ENCODE measurements at regions not wholly inside any gene's neighbourhood (a gene's known extent, or its start where the extent isn't known, plus 50 kb on each side); places are given as distances from the start of the nearest gene placed in this dataset.

DNA sequence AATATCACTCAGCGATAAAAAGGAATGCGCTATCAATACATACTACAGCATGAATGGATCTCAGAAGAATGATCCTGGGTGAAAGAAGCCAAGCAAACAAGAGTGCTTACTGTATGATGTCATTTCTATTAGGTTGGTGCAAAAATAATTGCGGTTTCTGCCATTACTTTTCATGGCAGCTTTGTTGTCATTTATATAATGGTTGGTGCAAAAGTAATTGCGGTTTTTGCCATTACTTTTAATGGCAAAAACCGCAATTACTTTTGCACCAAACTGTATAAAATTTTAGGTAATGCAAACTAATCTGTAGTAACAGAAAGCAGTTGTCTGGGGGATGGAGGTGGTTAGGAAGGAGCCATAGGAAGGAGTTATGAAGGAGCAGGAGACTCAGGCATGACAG is 318.3 kb upstream of the ZMIZ1 start:
- DNase-seq: no peak

- no peak for DNase-seq
Measured at GRCh38 chr10:78751716-78752115, 317.1 kb upstream of the ZMIZ1 start.

GRCh38 chr10:78752221-78752620 is 316.5 kb upstream of the ZMIZ1 start:
- DNase-seq: no peak

- DNase-seq: no peak
Measured at GRCh38 chr10:78752708-78753107, 316.1 kb upstream of the ZMIZ1 start.

DNA sequence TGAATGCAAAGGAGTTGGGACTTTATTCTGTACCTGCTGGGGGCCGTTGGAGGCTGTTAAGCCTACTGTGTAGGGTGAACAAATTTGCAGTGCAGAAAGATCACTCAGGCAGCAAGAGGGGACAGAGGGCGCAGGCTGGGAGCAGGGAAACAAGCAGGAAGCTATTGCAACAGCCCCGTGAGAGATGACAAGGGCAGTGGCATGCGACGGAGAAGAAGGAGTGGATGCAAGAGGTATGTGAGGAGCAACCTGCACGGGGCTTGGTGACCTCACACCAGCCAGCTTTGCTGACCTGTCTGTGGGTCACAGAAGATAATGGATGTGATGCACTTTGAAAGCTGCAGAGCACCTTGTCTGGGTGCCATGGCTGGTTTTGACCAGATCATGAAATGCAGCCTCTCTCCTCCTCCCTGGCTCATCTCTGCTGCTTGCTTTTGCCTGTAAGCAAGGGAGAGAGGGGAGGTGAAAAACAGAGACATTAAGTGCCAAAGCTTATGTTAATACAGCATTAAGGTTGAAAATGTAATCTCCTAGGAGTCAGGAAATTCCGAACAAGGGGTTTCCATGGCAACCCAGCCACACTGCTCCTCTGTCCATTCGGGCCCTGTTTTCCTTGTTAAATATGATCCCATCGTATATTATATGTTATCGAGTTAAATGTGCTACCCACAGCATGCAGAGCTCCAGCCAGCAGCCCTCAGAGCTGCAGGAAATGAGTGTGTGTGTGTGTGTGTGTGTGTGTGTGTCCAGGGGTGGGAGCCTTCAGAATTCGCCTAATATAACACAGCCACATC is 314.3 kb upstream of the ZMIZ1 start:
- DNase-seq: no peak

- DNase-seq: no peak
Measured at GRCh38 chr10:78755063-78755701, 313.6 kb upstream of the ZMIZ1 start.

- no peak for DNase-seq
Measured at GRCh38 chr10:78755877-78756455, 312.8 kb upstream of the ZMIZ1 start.

DNA sequence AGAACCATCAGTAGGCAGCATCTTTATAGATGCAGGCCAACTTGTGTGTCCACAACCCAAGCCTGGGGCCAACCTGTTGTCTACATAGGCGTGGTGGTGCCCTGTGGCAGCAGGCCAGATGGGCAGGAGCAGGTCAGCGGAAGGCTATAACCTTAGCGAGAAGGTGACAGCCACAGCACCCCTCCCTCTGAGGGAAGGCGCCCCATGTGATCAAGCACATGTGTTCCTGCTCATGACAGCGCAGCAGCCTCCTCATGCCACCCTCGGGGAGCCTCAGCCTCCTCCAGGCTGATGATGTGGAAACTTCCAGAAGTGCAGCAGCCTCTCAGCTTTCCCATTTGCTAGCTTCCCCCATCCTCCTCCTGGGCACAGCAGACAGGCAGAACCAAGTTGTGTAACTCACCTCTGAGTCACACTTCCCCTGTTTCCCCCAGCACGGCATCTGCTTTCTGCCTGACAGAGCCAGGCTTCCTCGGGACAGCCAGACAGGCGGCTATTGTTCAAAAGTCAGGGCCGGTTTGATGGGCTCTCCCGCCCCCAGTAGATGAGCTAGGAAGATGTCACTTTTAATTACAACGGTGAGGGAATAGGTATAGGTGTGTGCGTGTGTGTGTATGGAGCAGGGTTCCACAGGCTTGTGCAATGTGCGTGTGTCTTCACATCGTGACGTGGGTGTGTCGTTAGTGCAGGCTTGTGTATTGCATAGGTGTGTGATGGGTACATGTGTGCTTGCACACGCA is 312.0 kb upstream of the ZMIZ1 start:
- no peak for DNase-seq

DNA sequence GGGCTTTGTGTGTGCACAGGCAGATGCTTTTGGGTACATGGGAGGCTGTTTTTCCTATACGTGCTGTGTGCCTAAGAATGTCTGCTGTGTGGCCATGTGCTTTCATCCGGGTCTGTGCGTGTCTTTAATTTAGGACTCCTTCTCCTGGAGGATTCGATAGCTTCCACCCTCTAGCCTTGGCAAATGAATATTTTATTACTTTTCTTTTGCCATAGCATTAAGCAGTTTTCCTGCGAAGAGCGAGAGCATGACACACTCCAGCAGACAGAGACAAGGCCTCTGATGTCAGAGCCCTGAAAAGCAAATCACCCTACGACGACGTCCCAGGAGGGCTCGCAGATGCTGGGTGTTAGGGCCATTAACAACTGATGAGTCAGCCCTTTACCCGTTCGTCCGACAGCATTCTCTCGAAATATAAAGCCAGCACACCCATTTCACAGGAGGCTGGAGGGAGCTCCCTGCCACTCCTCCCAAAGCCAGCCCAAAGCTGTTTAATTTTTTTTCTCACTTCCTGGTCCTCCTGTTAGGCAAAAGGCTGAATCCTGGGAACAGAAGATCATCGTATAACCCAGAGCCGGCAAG is 311.3 kb upstream of the ZMIZ1 start:
- no peak for DNase-seq

DNA sequence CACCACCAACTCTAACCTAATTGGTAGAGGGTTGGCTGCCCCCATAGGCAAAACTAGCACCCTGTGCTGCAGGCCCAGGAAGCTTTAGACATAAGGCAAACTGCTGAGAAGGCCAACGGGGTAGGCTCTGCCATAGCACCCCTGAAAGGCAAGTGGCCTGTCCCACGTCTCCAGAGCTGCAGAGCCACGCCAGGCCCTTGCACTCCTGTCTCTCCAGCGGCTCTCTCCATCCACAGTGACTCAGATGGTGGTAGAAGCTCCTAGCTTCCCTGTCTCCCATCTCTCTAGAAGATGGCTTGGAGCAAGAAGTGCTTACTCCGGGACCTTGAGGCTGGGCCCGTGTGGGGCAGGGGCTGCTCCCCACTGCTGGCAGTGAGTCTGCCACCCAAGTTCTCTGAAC is 310.6 kb upstream of the ZMIZ1 start:
- DNase-seq: no peak

- no peak for DNase-seq
Measured at GRCh38 chr10:78759456-78760120, 309.2 kb upstream of the ZMIZ1 start.

- DNase-seq: no peak
Measured at GRCh38 chr10:78760463-78761310, 308.1 kb upstream of the ZMIZ1 start.

GRCh38 chr10:78761311-78761781 is 307.4 kb upstream of the ZMIZ1 start:
- DNase-seq: no peak

- DNase-seq: no peak
Measured at GRCh38 chr10:78762086-78762630, 306.6 kb upstream of the ZMIZ1 start.

DNA sequence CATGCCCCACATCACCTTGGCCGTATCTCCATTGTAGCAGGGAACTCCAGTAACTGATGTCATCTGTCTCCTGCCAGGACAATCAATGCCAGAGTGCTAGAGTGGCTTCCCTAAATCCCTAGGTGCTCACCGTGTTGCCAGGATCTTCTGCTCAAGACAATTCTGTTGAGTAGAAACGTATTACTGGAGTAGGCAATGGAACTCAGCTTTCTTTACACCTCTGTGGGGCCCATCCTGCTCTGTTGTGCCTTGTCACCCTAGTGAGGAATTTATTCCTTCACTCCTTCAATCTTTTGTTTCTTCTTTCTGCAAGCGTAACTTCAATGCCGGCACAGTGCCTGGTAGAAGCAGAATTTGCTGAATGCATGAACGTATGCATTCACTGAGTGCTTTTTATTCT is 305.5 kb upstream of the ZMIZ1 start:
- DNase-seq: no peak

DNA sequence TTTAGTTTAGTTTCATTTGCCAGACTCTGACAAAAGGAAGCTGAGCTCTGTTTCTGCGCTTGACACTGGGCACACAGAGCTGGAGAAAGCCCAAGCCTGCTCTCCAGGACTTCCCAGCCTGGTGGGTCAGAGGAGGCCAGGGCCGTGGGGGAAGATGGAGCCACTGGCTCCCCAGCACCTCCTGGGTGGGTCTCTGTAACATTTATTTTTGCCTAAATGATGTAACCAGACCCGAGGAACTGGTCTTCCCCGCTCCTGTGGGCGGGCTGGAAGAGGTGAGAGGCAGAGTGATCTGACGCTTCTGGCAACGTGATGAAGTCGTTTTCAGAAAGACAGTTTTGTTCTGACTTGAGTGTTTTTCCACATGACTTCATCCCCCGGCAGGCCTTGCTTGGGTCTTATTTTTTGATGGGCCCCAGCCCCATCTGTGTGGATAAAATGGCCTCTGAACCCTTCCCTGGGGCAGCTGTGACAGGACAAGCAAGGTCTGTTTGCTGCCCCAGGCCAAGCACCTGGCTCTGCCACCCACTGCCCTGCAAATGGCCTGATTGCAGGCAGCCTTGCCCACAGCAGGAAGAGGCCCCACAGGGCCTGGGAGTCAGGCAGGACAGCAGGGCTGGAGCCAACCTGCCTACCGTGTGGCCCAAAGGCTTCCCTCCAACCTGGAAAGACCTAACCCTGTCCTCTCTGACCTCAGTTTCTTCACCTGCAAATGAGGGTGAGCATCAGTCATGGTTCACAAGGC is 304.9 kb upstream of the ZMIZ1 start:
- no peak for DNase-seq

DNA sequence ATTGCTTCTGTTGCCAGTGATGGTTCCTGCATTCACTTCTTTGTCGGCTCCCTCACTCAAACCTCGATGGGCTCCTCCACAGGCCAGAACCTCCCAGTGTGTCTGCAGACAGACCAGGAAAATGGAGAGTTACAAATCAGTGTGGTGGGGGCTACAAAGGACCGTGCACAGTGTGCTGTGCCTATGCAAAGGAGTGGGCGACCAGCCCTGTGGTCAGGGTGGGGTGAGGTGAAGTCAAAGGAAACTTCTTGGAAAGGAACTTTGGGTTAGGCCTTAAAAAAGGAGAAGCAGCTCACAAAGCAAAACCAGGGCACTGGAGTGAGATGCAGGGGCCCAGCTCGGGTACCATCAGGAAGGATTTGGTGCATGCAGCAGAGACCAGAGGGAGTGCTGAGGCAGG is 304.3 kb upstream of the ZMIZ1 start:
- DNase-seq: no peak

DNA sequence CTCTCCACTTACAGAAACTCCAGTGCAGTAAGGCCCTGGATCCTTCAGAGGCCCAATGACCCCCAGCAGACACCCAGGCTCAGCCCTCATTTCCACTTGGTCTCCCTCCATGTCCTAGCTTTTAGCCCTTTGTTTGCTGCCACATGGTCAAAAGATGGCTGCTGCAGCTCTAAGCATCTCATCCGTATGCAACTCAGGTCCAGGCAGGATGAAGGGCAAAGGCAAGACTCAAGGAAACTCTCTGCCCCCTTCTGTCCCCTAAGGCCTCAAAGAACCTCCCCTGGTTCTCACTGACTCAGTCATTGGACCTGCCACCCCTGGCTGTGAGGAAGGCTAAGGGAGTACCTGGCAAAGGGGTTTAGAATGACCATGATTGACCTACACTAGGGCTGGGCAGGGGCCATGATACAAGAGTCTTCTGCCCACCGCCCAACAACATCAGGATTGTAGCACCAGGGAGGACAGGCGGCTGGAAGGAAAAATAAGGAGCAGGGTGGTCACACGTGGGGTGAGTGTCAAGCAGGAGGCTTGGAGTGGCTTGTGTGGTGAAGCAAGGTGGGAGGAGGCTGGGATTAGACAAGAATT is 303.8 kb upstream of the ZMIZ1 start:
- DNase-seq: no peak

- peak; percentile 11 for DNase-seq
Measured at GRCh38 chr10:78765726-78766335, 302.9 kb upstream of the ZMIZ1 start.

DNA sequence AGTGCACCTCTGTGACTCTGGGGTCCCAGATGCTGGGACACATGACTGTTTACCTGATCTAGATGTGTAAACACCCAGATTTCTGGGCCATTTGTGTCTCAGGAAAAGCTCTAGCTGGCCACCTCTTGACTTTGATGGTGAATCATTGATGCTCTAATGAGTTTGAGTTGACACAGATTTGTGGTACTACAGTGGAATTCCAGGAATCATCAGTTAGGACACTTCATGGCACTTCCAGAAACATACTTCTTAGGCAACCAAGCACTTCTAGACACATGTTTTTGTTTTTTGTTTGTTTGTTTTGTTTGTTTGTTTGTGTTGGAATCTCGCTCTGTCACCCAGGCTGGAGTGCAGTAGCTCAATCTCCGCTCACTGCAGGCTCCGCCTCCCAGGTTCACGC is 302.2 kb upstream of the ZMIZ1 start:
- DNase-seq: no peak

Data from activated CD4-positive, CD25-positive, alpha-beta regulatory T cell treated with anti-CD3 and anti-CD28 coated beads, Interleukin-2, amount 50 U/mL, for 72 hours (primary cell).